IPS-15b (cell line): ENCODE measurements at regions not wholly inside any gene's neighbourhood (a gene's known extent, or its start where the extent isn't known, plus 50 kb on each side); places are given as distances from the start of the nearest gene placed in this dataset.

Source experiments
- H3K27me3 ChIP-seq: one replicate; pipeline ENCODE4 v1.6.1; 2013; ENCODE audit warnings: low read length; ENCODE audit not compliant: control insufficient read depth, insufficient read depth
- H3K36me3 ChIP-seq: one replicate; pipeline ENCODE4 v1.6.1; 2013; ENCODE audit warnings: low read length; ENCODE audit not compliant: control insufficient read depth, insufficient read depth
- H3K4me1 ChIP-seq: one replicate; pipeline ENCODE4 v1.6.1; 2013; ENCODE audit warnings: mild to moderate bottlenecking, low read length; ENCODE audit not compliant: control insufficient read depth, insufficient read depth
- H3K4me3 ChIP-seq: one replicate; pipeline ENCODE4 v1.5.1; 2013; ENCODE audit warnings: low read depth, low read length
- H3K9ac ChIP-seq: one replicate; pipeline ENCODE4 v1.6.1; 2013; ENCODE audit warnings: low read depth, mild to moderate bottlenecking, low read length
- H3K9me3 ChIP-seq: one replicate; pipeline ENCODE4 v1.6.1; 2013; ENCODE audit warnings: mild to moderate bottlenecking, low read length; ENCODE audit not compliant: control insufficient read depth, insufficient read depth

- Histone ChIP-seq H3K9ac (no peak overlapping the region), H3K9me3 (no peaks in the 10 kb centered on the region), H3K4me3 (no peak overlapping the region), H3K4me1 (no peaks in the 10 kb centered on the region), H3K36me3 (no peaks in the 10 kb centered on the region), H3K27me3 (no peaks in the 10 kb centered on the region)
Observed at GRCh38 chr1:29809446-29810120, 573.3 kb downstream of the PTPRU start.

- Histone ChIP-seq H3K27me3 (no peaks in the 10 kb centered on the region), H3K9ac (no peak overlapping the region), H3K9me3 (no peaks in the 10 kb centered on the region), H3K36me3 (no peaks in the 10 kb centered on the region), H3K4me1 (no peaks in the 10 kb centered on the region), H3K4me3 (no peak overlapping the region)
Observed at GRCh38 chr1:29808141-29808995, 572.0 kb downstream of the PTPRU start.

DNA sequence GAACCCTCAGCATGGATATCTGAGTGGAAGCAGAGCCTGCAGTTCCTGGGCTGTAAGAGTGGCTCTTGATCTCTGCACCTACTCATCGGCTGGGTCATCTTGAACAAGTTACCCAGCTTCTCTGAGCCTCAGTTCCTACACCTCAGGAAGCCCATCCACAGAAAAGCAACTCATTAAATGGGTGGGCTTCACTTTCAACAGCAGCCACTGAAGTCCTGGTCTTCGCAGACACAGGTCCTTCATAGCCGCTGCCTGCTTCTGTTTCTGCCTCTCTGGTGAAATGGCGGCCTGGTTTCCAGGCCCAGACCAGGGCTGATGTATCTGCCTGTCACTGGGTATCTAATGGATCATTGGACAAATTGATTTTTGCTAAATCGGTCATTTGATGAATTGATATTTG lies 571.4 kb downstream of the PTPRU start:
- H3K36me3 ChIP-seq, result no peaks in the 10 kb centered on the region
- H3K27me3 ChIP-seq, result no peaks in the 10 kb centered on the region
- no peak overlapping the region for H3K4me3 ChIP-seq
- H3K4me1 ChIP-seq, result no peaks in the 10 kb centered on the region
- no peaks in the 10 kb centered on the region for H3K9me3 ChIP-seq
- no peak overlapping the region for H3K9ac ChIP-seq

DNA sequence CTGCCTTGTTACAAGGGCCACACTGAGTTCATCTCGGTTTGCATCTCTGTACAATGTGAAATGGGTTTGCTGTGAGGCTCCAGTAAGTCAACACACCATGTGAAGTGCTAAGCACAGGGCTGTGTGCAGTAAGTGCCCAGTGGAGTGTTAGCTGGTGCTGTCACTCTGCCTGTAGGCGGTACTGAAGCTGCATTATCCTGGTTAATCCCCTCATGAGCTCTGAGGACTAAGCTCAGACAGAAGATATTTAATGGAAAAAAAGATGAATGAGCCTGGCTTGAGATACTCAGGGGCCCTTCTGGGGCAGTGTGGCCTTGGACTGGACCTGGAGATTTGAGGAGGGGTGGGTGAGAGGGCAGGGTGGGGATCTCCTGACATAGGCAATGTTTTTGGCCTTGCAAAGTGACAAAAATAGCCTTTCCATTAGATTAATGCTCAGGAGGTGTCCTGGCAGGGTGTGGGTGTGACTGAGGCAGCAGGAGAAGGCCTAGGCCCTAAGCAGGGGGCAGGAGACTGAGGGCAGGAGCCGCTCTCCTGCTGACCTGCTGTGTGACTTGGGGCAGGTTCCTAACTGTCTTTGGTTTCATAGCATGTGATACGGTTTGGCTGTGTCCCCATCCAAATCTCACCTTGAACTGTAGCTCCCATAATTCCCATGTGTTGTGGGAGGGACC lies 570.5 kb downstream of the PTPRU start:
- H3K27me3 ChIP-seq, result no peaks in the 10 kb centered on the region
- no peaks in the 10 kb centered on the region for H3K36me3 ChIP-seq
- no peaks in the 10 kb centered on the region for H3K9me3 ChIP-seq
- H3K4me1 ChIP-seq, result no peaks in the 10 kb centered on the region
- no peak overlapping the region for H3K4me3 ChIP-seq
- H3K9ac ChIP-seq, result no peak overlapping the region

DNA sequence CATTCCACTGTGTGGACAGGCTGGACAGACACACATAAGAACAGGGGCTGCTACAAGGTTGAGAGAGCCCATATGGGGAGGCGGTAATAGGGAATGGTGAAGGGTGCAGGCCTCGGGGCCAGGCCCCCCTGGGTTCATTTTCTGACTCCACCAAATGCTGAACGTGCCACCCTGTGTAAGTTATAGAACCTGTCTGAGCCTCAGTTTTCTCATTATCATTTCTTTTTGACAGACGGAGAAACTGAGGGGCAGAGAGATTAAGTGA lies 569.5 kb downstream of the PTPRU start:
- Histone ChIP-seq H3K9me3 (no peaks in the 10 kb centered on the region), H3K27me3 (no peaks in the 10 kb centered on the region), H3K9ac (no peak overlapping the region), H3K4me3 (no peak overlapping the region), H3K4me1 (no peaks in the 10 kb centered on the region), H3K36me3 (no peaks in the 10 kb centered on the region)

DNA sequence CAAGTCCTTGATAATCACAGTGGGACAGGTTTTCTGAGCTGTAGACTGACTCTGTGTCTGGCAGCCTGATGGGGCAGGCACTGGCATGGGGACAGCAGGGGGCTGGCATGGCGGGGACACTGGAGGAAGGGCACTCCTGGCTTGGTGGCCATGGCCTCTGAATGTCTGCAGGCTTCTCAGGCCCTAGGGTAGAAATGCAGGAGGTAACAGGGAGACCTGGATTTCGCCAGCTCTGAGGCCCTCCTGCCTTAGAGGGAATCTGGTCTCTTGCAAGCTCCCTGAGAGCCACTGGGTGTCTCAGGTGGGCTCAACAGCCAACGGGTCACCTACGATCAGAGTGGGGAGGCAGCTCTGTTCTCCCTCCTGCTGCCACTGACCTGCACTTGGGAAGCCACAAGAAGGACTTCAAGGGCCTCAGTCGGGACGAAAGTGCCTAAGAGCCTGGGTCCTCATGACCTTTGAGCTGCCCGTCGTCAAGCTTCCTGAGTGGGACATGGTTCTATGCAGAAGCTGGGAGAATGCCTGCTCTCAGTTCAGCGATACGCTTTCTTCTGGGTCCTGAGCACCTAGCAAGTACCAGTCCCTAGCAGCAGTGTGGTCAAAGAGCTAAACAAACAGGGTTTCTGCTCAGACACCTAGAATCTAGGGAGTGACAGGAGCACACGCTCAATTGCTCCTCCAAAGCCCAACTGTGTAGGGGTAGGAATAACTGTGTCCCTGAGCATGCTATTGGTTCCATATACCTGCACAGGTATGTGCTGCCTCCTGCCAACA lies 569.0 kb downstream of the PTPRU start:
- Histone ChIP-seq H3K9ac (no peak overlapping the region), H3K9me3 (no peaks in the 10 kb centered on the region), H3K4me3 (no peak overlapping the region), H3K36me3 (no peaks in the 10 kb centered on the region), H3K27me3 (no peaks in the 10 kb centered on the region), H3K4me1 (no peaks in the 10 kb centered on the region)

- Histone ChIP-seq H3K9ac (no peak overlapping the region), H3K36me3 (no peaks in the 10 kb centered on the region), H3K4me3 (no peak overlapping the region), H3K27me3 (no peaks in the 10 kb centered on the region), H3K4me1 (no peaks in the 10 kb centered on the region), H3K9me3 (no peaks in the 10 kb centered on the region)
Observed at GRCh38 chr1:29804181-29804899, 568.0 kb downstream of the PTPRU start.

DNA sequence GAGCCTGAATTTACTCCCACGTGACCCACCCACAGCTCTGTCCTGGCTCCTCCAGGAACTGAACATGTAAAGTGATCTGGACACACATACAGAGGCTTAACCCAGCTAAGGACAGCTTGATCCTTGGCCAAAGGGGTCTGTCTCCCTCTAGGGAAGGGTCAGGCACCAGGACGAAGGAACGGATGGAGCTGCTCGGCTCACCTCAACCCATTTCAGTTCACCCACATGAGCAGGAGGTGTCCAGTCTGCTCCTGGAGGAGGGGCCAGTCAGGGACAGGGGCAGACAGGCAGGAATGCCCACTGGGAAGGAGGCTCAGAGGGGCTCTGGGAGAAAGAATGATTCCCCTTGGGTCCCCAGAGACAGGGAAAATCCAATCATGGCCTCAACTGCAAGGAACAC lies 567.2 kb downstream of the PTPRU start:
- H3K4me1 ChIP-seq, result no peaks in the 10 kb centered on the region
- no peak overlapping the region for H3K9ac ChIP-seq
- H3K9me3 ChIP-seq, result no peaks in the 10 kb centered on the region
- H3K27me3 ChIP-seq, result no peaks in the 10 kb centered on the region
- no peaks in the 10 kb centered on the region for H3K36me3 ChIP-seq
- H3K4me3 ChIP-seq, result no peak overlapping the region

DNA sequence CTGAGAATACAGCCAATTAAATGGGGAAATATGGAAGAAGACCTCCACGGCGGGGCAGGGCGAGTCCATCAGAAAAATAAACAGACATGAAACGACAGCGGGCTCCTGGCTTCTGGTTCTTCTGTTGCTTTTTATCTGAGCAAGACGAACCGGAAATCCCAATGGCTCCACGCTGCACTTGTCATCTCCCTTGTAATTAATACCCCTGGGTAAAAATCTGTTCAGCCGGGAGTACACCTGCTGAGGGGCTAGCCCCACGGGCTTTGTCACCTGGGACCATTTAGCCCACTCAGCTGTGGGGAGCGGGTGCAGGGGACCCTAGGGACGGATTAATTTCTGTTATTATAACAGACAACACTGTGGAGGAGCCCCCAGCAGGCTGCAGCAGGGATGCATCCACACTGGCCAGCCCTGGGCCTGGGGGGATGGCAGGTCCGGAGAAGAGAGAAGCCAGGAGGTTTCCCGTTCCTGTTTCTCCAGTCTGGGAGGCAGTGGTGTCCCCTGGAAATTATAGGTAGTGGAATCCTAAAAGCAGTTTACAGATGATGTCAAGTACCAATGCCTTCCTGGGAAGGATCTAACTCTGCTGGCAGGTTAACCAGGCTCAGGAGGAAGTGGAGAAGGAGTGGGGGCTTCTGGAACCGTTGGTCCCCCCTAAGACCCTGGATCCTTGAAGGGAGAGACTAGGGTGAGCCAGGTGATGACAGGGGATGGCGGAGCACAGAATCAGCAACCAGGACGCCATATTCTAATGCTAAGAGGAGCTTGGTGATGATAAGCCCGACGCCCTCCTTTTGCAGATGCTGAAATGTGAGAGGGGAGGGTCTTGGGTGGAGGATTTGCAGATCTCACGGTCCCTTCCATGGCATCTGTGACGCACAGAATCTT lies 566.1 kb downstream of the PTPRU start:
- no peak overlapping the region for H3K9ac ChIP-seq
- no peak overlapping the region for H3K4me3 ChIP-seq
- no peaks in the 10 kb centered on the region for H3K4me1 ChIP-seq
- no peaks in the 10 kb centered on the region for H3K36me3 ChIP-seq
- no peaks in the 10 kb centered on the region for H3K27me3 ChIP-seq
- no peaks in the 10 kb centered on the region for H3K9me3 ChIP-seq

- Histone ChIP-seq H3K27me3 (no peaks in the 10 kb centered on the region), H3K4me3 (no peak overlapping the region), H3K4me1 (no peaks in the 10 kb centered on the region), H3K9me3 (no peaks in the 10 kb centered on the region), H3K36me3 (no peaks in the 10 kb centered on the region), H3K9ac (no peak overlapping the region)
Observed at GRCh38 chr1:29801561-29801973, 565.2 kb downstream of the PTPRU start.
